NCI-H1930 (cell line): ENCODE measurements at regions not wholly inside any gene's neighbourhood (a gene's known extent, or its start where the extent isn't known, plus 50 kb on each side); places are given as distances from the start of the nearest gene placed in this dataset.
"Not testable (repeated sequence)": the region's sequence is repeated elsewhere in the genome, so short reads cannot be mapped to it uniquely, and the experiment has no call there.

Experiments
- DNase-seq, 2 experiments: peaks; one replicate each; lab custom pipeline; 2025; lab: John Stamatoyannopoulos, UW

- not testable (repeated sequence) for DNase-seq
These were observed 123.8 kb downstream of the LAT start for GRCh38 chr16:29108625-29109169.

GRCh38 chr16:29107299-29107698, 122.4 kb downstream of the LAT start:
- peak; percentile 47 to 48 for DNase-seq

GRCh38 chr16:29106259-29106908, 121.5 kb downstream of the LAT start:
- not testable (repeated sequence) for DNase-seq

- not testable (repeated sequence) for DNase-seq
These were observed 119.7 kb downstream of the LAT start for GRCh38 chr16:29104600-29104999.

GRCh38 chr16:29097965-29098364, 113.1 kb downstream of the LAT start:
- DNase-seq: not testable (repeated sequence)

GRCh38 chr16:29094729-29095624, 110.1 kb downstream of the LAT start:
- DNase-seq: not testable (repeated sequence)

GRCh38 chr16:29094325-29094724, 109.5 kb downstream of the LAT start:
- DNase-seq: not testable (repeated sequence)

- not testable (repeated sequence) for DNase-seq
These were observed 104.8 kb downstream of the LAT start for GRCh38 chr16:29089679-29090078.

GRCh38 chr16:29087673-29088072, 102.8 kb downstream of the LAT start:
- DNase-seq: not testable (repeated sequence)

GRCh38 chr16:29081829-29082639, 97.2 kb downstream of the LAT start:
- not testable (repeated sequence) for DNase-seq

- DNase-seq: not testable (repeated sequence)
These were observed 89.9 kb downstream of the LAT start for GRCh38 chr16:29074554-29075402.

GRCh38 chr16:29062235-29062634, 77.4 kb downstream of the LAT start:
- not testable (repeated sequence) for DNase-seq

GRCh38 chr16:29061467-29061921, 76.6 kb downstream of the LAT start:
- not testable (repeated sequence) for DNase-seq

- not testable (repeated sequence) for DNase-seq
These were observed 75.4 kb downstream of the LAT start for GRCh38 chr16:29060022-29060810.

- DNase-seq: not testable (repeated sequence)
These were observed 74.7 kb downstream of the LAT start for GRCh38 chr16:29059575-29059974.
